ENCODE measurements at regions not wholly inside any gene's neighbourhood (a gene's known extent, or its start where the extent isn't known, plus 50 kb on each side); places are given as distances from the start of the nearest gene placed in this dataset.

GRCh38 chr7:46450425-46450824 lies 529.4 kb upstream of the IGFBP3 start:
- Histone ChIP-seq H2AFZ (ENCODE audit: insufficient read depth, low read depth, low read length, poor library complexity, severe bottlenecking) (no peak overlapping the region), H3K4me3 (ENCODE audit: control extremely low read depth in 1 of 5, extremely low read depth in 1 of 5, insufficient read depth in 1 of 5, low read depth in 2 of 5, low read length in 4 of 5) (no peak overlapping the region), H3K9me3 (ENCODE audit: control extremely low read depth in 1 of 3, control insufficient read depth in 2 of 3, insufficient read depth in 1 of 3, low read length in 2 of 3) (no peaks in the 10 kb centered on the region), H3K79me2 (ENCODE audit: control insufficient read depth, insufficient read depth, low read length) (no peaks in the 10 kb centered on the region), H3K36me3 (replicated peaks in 1 of 2; ENCODE audit: control extremely low read depth in 1 of 2, control insufficient read depth in 1 of 2, extremely low read depth in 1 of 2, insufficient read depth in 2 of 2, low read length in 1 of 2) (no peaks in the 10 kb centered on the region), H3K4me2 (replicated peaks; ENCODE audit: low read depth, low read length, poor library complexity, severe bottlenecking) (no peak overlapping the region), H3K9ac (ENCODE audit: low read length) (no peak overlapping the region), H3K27me3 (replicated peaks in 1 of 4; ENCODE audit: control extremely low read depth in 1 of 4, control insufficient read depth in 3 of 4, insufficient read depth in 4 of 4, low read length in 3 of 4) (no peaks in the 10 kb centered on the region), H3K4me1 (ENCODE audit: control insufficient read depth in 2 of 2, insufficient read depth in 2 of 2, low read length in 2 of 2) (no peaks in the 10 kb centered on the region), H3K27ac (ENCODE audit: low read length in 2 of 2) (no peak overlapping the region), H4K20me1 (ENCODE audit: control insufficient read depth, insufficient read depth, low read length, poor library complexity, severe bottlenecking) (no peaks in the 10 kb centered on the region)
- DNase-seq = no peak
- no peak for ATAC-seq (ENCODE audit: low read depth)
- peaks cover 14% of the 10 kb centered on the region for H3K9me3 Mint-ChIP-seq (ENCODE audit: insufficient read depth)
- intact Hi-C loops (cut with micrococcal nuclease) = no loop called here
- POLR2A ChIA-PET = no interaction called here
- CTCF ChIA-PET = no interaction called here
- no peaks in the 10 kb centered on the region for H3K4me1 Mint-ChIP-seq
- no CpG with 5 or more reads among the region's 2 CpGs for WGBS (ENCODE audit: insufficient coverage)
- H3K4me3 Mint-ChIP-seq = no peak overlapping the region
- no peak overlapping the region for H3K27ac Mint-ChIP-seq
- no peaks in the 10 kb centered on the region for H3K27me3 Mint-ChIP-seq
- TF ChIP-seq CTCF (IDR thresholded peaks at IDR 0.05) (no peak), EZH2 (IDR thresholded peaks at IDR 0.05; ENCODE audit: borderline replicate concordance, insufficient read depth, low read depth, low read length, poor library complexity, severe bottlenecking) (no peak)

- no peaks in the 10 kb centered on the region for H3K27me3 ChIP-seq (replicated peaks in 1 of 4; ENCODE audit: control extremely low read depth in 1 of 4, control insufficient read depth in 3 of 4, insufficient read depth in 4 of 4, low read length in 3 of 4)
- Mint-ChIP-seq H3K4me3 (no peak overlapping the region), H3K9me3 (ENCODE audit: insufficient read depth) (peaks cover 14% of the 10 kb centered on the region), H3K4me1 (no peaks in the 10 kb centered on the region), H3K27ac (no peak overlapping the region), H3K27me3 (no peaks in the 10 kb centered on the region)
- intact Hi-C loops (cut with micrococcal nuclease) = no loop called here
- H3K4me3 ChIP-seq (ENCODE audit: control extremely low read depth in 1 of 5, extremely low read depth in 1 of 5, insufficient read depth in 1 of 5, low read depth in 2 of 5, low read length in 4 of 5) = no peak overlapping the region
- no peak overlapping the region for H3K27ac ChIP-seq (ENCODE audit: low read length in 2 of 2)
- ATAC-seq (ENCODE audit: low read depth) (no peak), DNase-seq (no peak)
- H3K4me1 ChIP-seq (ENCODE audit: control insufficient read depth in 2 of 2, insufficient read depth in 2 of 2, low read length in 2 of 2) = no peaks in the 10 kb centered on the region
- H2AFZ ChIP-seq (ENCODE audit: insufficient read depth, low read depth, low read length, poor library complexity, severe bottlenecking) = no peak overlapping the region
- no peaks in the 10 kb centered on the region for H3K79me2 ChIP-seq (ENCODE audit: control insufficient read depth, insufficient read depth, low read length)
- TF ChIP-seq EZH2 (IDR thresholded peaks at IDR 0.05; ENCODE audit: borderline replicate concordance, insufficient read depth, low read depth, low read length, poor library complexity, severe bottlenecking) = no peak
- H3K4me2 ChIP-seq (replicated peaks; ENCODE audit: low read depth, low read length, poor library complexity, severe bottlenecking) = no peak overlapping the region
- no peak overlapping the region for H3K9ac ChIP-seq (ENCODE audit: low read length)
- no peaks in the 10 kb centered on the region for H4K20me1 ChIP-seq (ENCODE audit: control insufficient read depth, insufficient read depth, low read length, poor library complexity, severe bottlenecking)
- POLR2A ChIA-PET = no interaction called here
- CTCF ChIA-PET = no interaction called here
- no peaks in the 10 kb centered on the region for H3K9me3 ChIP-seq (ENCODE audit: control extremely low read depth in 1 of 3, control insufficient read depth in 2 of 3, insufficient read depth in 1 of 3, low read length in 2 of 3)
- no peaks in the 10 kb centered on the region for H3K36me3 ChIP-seq (replicated peaks in 1 of 2; ENCODE audit: control extremely low read depth in 1 of 2, control insufficient read depth in 1 of 2, extremely low read depth in 1 of 2, insufficient read depth in 2 of 2, low read length in 1 of 2)
- no CpG with 5 or more reads among the region's 2 CpGs for WGBS (ENCODE audit: insufficient coverage)
Measured at GRCh38 chr7:46449743-46450142, 528.7 kb upstream of the IGFBP3 start.
